ENCODE measurements at regions not wholly inside any gene's neighbourhood (a gene's known extent, or its start where the extent isn't known, plus 50 kb on each side); places are given as distances from the start of the nearest gene placed in this dataset.

- no peak for TF ChIP-seq CTCF (IDR thresholded peaks at IDR 0.05 in 8 of 11, conservative IDR thresholded peaks at IDR 0.05 in 3 of 11)
- TF ChIP-seq POLR2A (IDR thresholded peaks at IDR 0.05), result no peak
- no peak for TF ChIP-seq POLR2AphosphoS5 (IDR thresholded peaks at IDR 0.05)
Observed at GRCh38 chr6:71229477-71229876, 59.1 kb upstream of the OGFRL1 start.
